ENCODE measurements at regions not wholly inside any gene's neighbourhood (a gene's known extent, or its start where the extent isn't known, plus 50 kb on each side); places are given as distances from the start of the nearest gene placed in this dataset.

- Histone ChIP-seq H3K9ac (ENCODE audit: insufficient read depth, low read depth, low read length) (no peak overlapping the region), H3K4me2 (ENCODE audit: low read depth, low read length) (no peak overlapping the region), H4K20me1 (ENCODE audit: insufficient read depth, low read length) (no peaks in the 10 kb centered on the region), H2AFZ (ENCODE audit: low read length) (no peak overlapping the region), H3K79me2 (ENCODE audit: insufficient read depth, low read length) (no peaks in the 10 kb centered on the region), H3K4me1 (ENCODE audit: insufficient read depth, low read length) (no peaks in the 10 kb centered on the region; the same call in 1 of the 2 replicates), H3K36me3 (replicated peaks in 1 of 2; ENCODE audit: control insufficient read depth in 1 of 2, insufficient read depth in 2 of 2, low read length in 2 of 2) (no peaks in the 10 kb centered on the region), H3K27ac (ENCODE audit: extremely low read length, insufficient read depth, low read length) (no peak overlapping the region), H3K27me3 (ENCODE audit: control insufficient read depth in 1 of 2, insufficient read depth in 2 of 2, low read length in 2 of 2) (no peaks in the 10 kb centered on the region), H3K9me3 (ENCODE audit: low read length) (peaks cover 5% of the 10 kb centered on the region; the same call in 1 of the 2 replicates), H3K4me3 (replicated peaks in 1 of 3; ENCODE audit: insufficient read depth in 1 of 3, low read depth in 2 of 3, low read length in 3 of 3) (no peak overlapping the region)
- no peak for FAIRE-seq
- DNase-seq (ENCODE audit: low spot score) = no peak
- TF ChIP-seq PLSCR1 (CRISPR knock-in tag; IDR thresholded peaks at IDR 0.05; ENCODE audit: borderline replicate concordance) = no peak
- POLR2A ChIA-PET = no interaction called here
- CTCF ChIA-PET (ENCODE audit: low intra/inter-chr PET ratio, low total read pairs) = no interaction called here
- intact Hi-C loops (cut with micrococcal nuclease; ENCODE audit: unreplicated experiment) = no loop called here
- ATAC-seq = no peak
- no TSS peak for BruUV-seq (replicated peaks)
- in situ Hi-C loops (cut with HindIII; ENCODE audit: extremely low pct_ligation_motif_present, low pct_unique_long_range_greater_than_20kb) = no loop called here
- WGBS (ENCODE audit: low lambda C conversion rate) = 2% methylated on average over 2 of the region's 2 CpGs
These were observed 73.9 kb upstream of the TGM3 start for GRCh38 chr20:2221921-2222320.

- Histone ChIP-seq H3K27ac (ENCODE audit: extremely low read length, insufficient read depth, low read length) (no peak overlapping the region), H3K9me3 (ENCODE audit: low read length) (peaks cover 5% of the 10 kb centered on the region; the same call in 1 of the 2 replicates), H3K36me3 (replicated peaks in 1 of 2; ENCODE audit: control insufficient read depth in 1 of 2, insufficient read depth in 2 of 2, low read length in 2 of 2) (no peaks in the 10 kb centered on the region), H4K20me1 (ENCODE audit: insufficient read depth, low read length) (no peaks in the 10 kb centered on the region), H2AFZ (ENCODE audit: low read length) (no peak overlapping the region), H3K4me2 (ENCODE audit: low read depth, low read length) (no peak overlapping the region), H3K27me3 (ENCODE audit: control insufficient read depth in 1 of 2, insufficient read depth in 2 of 2, low read length in 2 of 2) (no peaks in the 10 kb centered on the region), H3K79me2 (ENCODE audit: insufficient read depth, low read length) (no peaks in the 10 kb centered on the region), H3K9ac (ENCODE audit: insufficient read depth, low read depth, low read length) (no peak overlapping the region), H3K4me1 (ENCODE audit: insufficient read depth, low read length) (peaks cover 4% of the 10 kb centered on the region; the same call in 1 of the 2 replicates), H3K4me3 (replicated peaks in 1 of 3; ENCODE audit: insufficient read depth in 1 of 3, low read depth in 2 of 3, low read length in 3 of 3) (no peak overlapping the region)
- ATAC-seq (no peak), FAIRE-seq (no peak), DNase-seq (ENCODE audit: low spot score) (no peak)
- TF ChIP-seq ZNF580 (CRISPR knock-in tag; IDR thresholded peaks at IDR 0.05; ENCODE audit: borderline replicate concordance, low read depth) = no peak
- no peak for TF ChIP-seq ZNF772 (CRISPR knock-in tag; IDR thresholded peaks at IDR 0.05)
- no peak for TF ChIP-seq ATF3 (CRISPR knock-in tag; IDR thresholded peaks at IDR 0.05)
- intact Hi-C loops (cut with micrococcal nuclease; ENCODE audit: unreplicated experiment) = no loop called here
- WGBS (ENCODE audit: low lambda C conversion rate) = 39% methylated on average over 8 of the region's 8 CpGs
- POLR2A ChIA-PET = no interaction called here
- CTCF ChIA-PET (ENCODE audit: low intra/inter-chr PET ratio, low total read pairs) = no interaction called here
- BruUV-seq (replicated peaks) = no TSS peak
- in situ Hi-C loops (cut with HindIII; ENCODE audit: extremely low pct_ligation_motif_present, low pct_unique_long_range_greater_than_20kb) = no loop called here
These were observed 72.0 kb upstream of the TGM3 start for GRCh38 chr20:2223558-2224367.

All from HepG2 (cell line).